ENCODE measurements at regions not wholly inside any gene's neighbourhood (a gene's known extent, or its start where the extent isn't known, plus 50 kb on each side); places are given as distances from the start of the nearest gene placed in this dataset.
"Not testable (repeated sequence)": the region's sequence is repeated elsewhere in the genome, so short reads cannot be mapped to it uniquely, and the experiment has no call there.

DNA sequence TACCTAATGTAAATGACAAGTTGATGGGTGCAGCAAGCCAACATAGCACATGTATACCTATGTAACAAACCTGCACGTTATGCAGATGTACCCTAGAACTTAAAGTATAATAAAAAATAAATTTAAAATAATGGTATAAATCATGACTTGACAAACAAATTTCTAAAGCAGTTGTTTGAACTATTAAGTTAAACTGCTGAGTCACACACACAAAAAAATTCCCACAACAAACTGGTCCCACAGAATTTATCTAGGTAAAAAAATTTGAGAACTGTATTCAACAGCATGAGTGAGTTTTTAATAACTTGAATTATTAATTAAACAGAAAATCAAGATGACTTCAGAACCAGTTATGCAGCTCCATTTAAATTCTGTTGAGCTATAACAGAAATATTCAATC is 186.0 kb upstream of the SOX6 start:
- no peak for FAIRE-seq
- no peak for DNase-seq (ENCODE audit: insufficient read length, low spot score)

DNA sequence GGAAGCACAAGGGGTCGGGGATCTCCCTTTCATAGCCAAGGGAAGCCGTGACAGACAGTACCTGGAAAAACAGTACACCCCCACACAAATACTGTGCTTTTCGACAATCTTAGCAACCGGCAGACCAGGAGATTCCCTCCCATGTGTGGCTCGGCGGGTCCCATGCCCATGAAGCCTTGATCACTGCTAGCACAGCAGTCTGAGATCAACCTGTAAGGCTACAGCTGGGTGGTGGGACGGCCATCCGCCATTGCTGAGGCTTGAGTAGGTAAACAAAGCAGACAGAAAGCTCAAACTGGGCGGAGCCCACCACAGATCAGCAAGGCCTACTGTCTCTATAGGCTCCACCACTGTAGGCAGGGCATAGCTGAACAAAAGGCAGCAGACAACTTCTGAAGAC is 180.2 kb upstream of the SOX6 start:
- FAIRE-seq = no peak
- no peak for DNase-seq (ENCODE audit: insufficient read length, low spot score)

DNA sequence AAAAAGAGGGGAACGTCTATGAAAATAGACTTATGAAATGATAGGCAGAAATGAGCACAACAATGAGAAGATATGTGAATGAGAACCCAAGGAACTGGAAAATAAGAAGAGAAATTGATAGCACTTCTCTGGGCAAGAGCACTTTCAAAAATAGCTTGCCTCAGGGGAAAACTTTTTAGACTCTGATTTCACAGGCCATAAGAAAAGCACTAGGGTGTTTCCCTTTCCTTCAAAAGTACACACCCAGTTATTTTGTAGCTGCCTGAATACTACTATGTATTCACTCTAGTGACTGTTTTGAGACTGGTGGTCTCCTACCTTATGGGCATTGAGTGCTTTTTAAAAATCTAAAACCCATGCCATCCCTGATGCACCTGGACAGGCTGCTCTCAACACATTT is 172.3 kb upstream of the SOX6 start:
- DNase-seq (ENCODE audit: insufficient read length, low spot score) (no peak), FAIRE-seq (no peak)

DNA sequence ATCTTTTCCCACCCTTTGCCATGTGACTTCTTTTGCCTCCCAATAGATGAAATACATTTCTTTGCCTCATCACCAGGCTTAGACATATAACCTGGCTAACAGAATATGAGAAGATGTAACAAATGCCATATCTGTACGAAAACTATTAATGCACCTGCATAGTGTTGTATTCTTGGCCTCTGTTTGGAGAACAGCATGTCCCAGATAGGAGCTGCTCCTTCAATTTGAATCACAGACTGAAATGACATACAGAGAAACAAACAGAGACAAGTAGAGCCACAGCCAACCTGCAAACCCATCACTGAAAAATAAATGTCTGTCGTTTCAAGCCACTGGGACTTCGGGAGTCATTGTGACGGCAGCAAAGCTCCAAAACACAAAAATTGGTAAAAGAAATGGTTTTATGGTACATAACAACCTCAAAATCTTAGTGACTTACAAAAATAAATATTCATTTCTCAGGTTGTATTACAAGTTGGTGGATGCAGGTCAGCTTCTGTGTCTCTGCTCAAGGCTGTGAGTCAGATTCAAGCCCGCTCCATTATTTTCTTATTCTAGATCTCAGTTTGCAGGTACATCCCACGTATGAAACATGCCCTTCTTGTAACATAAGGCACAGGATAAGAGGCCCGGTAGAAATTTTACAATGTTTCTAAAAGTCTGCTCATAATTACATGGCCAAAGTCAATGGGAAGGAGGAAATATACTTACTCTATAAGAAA is 171.3 kb upstream of the SOX6 start:
- FAIRE-seq = no peak
- DNase-seq (ENCODE audit: insufficient read length, low spot score) = no peak

DNA sequence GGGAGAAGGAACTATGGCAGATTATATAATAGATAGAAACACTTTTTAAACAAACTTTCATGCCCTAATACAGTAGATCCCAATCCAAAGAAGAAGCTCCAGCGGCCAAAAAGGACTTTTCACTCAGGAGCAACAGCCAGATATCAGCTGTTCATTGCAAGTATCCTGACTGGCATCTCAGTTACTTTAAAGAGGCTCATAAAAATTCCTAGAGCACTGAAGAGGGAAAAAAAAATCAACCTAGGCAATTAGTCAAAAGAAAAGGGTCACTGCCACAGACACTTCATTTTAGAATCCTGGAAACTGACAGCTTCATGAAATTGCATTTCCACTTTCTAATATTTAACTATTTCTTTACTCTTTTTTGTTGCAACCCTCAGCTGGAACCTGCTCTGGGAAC is 170.6 kb upstream of the SOX6 start:
- DNase-seq (ENCODE audit: insufficient read length, low spot score) (no peak), FAIRE-seq (no peak)

DNA sequence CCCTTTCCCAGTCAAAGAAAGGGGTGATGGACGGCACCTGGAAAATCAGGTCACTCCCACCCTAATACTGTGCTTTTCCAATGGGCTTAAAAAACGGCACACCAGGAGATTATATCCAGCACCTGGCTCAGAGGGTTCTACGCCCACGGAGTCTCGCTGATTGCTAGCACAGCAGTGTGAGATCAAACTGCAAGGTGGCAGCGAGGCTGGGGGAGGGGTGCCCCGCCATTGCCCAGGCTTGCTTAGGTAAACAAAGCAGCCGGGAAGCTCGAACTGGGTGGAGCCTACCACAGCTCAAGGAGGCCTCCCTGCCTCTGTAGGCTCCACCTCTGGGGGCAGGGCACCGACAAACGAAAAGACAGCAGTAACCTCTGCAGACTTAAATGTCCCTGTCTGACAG is 164.4 kb upstream of the SOX6 start:
- not testable (repeated sequence) for DNase-seq (ENCODE audit: insufficient read length, low spot score); FAIRE-seq

DNA sequence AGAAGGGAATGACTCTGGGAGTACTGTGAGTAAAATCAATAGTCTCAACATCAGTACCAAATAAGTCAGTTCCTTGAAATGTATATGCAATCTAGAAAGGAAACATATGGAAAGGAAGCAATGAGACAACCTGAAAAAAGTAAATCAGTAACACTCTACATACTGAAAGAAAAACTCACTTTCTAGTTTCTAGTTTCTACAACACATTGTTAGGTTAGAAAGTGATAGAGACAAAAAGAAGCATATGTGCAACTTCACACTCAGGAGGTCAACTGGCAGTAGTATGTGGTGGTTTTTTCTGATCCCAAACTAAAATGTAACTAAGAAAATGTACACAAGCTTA is 156.5 kb upstream of the SOX6 start:
- DNase-seq (ENCODE audit: insufficient read length, low spot score) (no peak), FAIRE-seq (no peak)

DNA sequence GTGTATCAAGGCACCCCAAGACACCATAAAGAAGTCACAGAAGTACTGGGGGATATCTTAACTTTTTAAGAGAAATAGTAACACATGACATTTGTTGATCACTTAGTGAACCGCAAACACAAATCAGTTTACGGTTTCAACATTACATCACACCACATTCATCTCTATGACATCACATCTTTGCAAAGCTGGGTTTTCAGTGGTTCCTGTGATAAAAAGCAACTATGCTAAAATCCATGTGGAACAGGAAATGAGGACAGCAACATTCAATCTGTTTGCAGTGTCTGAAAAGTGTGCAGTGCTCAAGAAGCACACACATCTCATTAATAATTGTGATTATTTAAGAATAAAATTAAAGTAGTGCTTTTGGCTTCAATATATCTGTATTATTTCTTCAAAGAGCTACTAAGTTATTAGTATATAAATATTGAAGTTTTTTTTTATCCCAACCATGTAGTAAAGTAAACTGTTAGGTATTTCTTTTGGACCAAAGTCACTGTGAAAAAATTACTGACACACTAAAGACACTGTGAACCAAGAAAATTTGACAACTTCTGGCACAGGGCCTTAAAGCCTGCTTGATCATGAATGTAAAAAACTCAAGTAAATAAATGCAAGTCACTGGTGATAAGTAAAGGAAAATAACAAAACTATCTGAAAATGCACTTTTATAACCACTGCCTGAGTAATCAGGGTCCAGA is 156.0 kb upstream of the SOX6 start:
- FAIRE-seq (no peak), DNase-seq (ENCODE audit: insufficient read length, low spot score) (no peak)

DNA sequence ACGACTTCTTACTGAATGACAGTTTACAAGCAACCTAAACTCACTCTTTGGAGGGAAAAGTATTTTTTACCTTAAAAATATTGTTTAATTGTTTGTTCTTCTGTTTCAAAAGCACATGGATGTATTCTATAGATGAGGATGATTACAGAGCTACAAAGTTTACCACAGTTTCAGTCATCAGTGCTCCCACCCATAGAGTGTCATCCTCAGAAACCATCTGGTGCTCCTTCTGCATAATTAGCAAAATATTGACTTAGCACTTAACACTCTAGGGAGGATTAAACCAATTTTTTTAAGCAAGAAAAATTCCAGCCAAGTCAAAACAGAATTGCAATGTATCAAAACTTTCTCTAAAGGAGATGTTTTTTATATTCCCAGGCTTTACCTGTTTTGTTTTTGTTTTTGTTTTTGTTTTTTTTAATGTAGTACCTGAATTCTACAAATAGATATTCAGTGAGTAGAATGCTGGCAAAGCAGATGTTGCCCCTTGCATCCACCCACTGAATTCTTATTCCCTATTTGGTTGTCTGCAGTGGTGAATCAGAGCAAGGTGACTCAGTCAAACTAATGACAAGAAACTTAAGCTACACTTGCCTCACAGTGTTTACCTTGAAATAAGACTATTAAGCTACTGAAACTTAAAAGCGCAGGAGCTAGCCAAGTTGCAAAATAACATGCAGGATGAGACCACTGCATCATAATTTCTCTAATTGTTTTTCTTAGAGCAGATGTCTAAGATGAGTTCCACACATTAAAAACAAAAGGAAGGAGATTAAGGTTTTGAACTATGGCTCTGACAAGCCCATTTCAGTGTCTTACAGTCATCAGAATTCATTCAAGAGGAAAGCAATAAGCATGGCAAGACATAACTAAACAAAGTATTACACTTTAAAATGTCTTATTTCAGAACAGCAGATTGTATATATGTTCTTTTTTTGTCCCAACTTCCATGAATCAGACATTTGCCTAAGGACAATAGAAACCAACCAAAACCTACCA is 155.1 kb upstream of the SOX6 start:
- no peak for DNase-seq (ENCODE audit: insufficient read length, low spot score)
- FAIRE-seq = no peak

DNA sequence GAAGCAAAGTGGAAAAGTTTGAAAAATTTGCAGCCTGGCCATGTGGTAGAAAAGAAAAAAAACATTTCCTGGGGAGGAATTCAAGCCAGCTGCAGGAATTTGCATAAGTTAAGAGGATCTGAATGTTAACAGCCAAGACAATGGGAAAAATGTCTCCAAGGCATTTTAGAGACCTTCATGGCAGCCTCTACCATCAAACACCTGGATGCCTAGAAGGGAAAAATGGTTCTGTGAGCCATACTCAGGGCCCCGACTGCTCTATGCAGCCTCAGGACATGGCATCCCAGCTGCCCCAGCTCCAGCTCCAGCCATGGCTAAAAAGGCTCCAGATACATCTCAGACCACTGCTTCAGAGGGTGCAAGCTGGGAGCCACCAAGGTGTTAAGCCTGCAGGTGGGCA is 149.1 kb upstream of the SOX6 start:
- no peak for FAIRE-seq
- no peak for DNase-seq (ENCODE audit: insufficient read length, low spot score)

DNA sequence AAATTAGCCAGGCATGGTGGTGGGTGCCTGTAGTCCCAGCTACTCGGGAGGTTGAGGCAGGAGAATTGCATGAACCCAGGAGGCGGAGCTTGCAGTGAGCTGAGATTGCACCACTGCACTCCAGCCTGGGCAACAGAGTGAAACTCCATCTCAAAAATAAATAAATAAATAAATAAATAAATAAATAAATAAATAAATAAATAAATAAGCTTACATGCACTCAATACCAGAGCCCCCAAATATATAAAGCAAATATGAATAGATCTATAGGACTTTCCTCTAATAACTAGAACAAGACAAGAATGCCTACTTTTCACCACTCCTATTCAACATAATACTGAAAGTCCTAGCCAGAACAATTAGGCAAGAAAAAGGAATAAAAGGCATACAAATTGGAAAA is 147.5 kb upstream of the SOX6 start:
- not testable (repeated sequence) for FAIRE-seq; DNase-seq (ENCODE audit: insufficient read length, low spot score)

DNA sequence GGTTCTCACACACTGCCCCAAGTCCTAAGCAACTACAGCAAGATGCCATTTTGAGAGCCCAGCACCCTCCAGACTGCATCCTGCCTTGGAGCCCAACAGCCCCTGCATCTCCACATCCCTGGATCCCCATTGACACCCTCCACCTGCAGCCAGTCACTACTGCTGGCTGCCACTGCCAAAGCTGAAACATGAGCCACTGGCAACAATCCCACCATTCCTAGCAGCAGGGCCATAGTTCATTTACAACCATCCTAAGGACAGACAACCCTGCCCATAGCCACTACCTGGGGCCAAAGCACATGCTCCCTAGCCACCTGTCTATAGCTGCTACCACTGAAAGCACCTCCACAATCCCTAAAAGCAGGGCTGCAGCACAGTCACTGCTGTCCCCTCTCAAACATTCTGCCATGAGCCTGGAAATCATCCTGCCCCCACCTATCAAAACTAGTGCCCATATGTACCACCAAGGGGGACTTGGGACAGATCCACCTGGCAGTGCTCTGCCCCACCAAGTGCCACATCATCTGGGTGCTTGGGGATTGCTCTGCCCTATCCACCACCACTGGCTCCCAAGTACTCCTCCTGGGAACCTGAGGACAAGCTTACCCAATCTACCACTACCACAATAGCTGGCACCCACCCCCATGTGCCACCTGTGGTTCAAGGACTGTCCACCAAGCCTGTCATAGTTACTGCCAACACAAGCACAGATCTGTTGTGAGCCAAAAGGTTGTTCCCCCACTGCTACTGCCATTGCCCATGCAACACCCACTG is 138.8 kb upstream of the SOX6 start:
- FAIRE-seq (no peak), DNase-seq (ENCODE audit: insufficient read length, low spot score) (no peak)

DNA sequence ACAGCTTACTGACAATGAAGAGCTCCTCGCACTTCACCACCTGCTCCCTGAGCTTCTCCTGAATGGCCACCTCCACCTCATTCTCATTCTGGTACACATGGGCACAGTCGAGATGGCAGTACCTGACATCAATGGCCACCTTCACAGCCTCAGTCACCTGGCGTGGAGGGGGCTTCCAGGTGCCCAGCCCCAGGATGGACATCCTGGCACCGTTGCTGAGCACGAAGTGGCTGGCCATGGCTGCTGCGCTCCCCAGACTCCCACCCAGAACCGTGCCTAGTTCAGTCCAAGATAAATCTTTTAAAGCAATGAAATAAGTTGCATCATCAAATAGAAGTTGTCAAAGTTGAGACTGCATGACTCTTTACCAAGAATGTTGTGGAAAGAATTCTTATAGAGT is 128.1 kb upstream of the SOX6 start:
- DNase-seq (ENCODE audit: insufficient read length, low spot score) = no peak
- no peak for FAIRE-seq

DNA sequence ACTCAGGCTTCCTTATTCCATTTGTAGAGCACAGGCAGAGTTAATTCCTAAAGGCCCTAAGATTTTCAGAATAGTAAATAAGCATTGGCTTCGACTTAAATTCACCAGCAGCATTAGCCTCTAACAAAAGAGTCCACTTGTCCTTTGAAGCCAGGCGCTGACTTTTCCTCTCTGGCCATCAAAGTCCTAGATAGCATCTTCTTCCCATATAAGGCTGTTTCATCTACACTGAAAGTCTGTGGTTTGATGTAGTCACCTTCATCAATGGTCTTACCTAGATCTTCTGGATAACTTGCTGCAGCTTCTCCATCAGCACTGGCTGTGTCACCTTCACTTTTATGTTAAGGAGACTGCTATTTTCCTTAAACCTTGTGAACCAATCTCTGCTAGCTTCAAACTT is 118.3 kb upstream of the SOX6 start:
- DNase-seq (ENCODE audit: insufficient read length, low spot score) (no peak), FAIRE-seq (no peak)

DNA sequence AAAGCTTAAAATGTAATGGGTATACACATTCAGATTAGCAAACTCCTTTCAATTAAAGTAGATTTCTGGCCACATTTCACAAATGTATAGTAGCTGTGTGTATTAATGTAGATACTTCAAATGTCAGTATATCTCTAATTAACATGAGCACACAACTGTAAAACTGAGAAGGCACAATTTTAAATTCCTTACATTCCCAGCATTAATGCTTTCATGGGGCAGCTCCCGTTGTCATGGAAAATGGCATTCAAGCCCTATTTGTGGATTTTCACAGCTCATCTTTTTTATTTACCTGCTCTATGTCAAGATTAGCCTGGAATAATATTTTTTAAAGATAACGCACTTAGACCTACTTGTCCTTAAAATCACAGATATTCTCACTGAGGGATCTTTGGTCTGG is 113.6 kb upstream of the SOX6 start:
- DNase-seq (ENCODE audit: insufficient read length, low spot score) = no peak
- no peak for FAIRE-seq

DNA sequence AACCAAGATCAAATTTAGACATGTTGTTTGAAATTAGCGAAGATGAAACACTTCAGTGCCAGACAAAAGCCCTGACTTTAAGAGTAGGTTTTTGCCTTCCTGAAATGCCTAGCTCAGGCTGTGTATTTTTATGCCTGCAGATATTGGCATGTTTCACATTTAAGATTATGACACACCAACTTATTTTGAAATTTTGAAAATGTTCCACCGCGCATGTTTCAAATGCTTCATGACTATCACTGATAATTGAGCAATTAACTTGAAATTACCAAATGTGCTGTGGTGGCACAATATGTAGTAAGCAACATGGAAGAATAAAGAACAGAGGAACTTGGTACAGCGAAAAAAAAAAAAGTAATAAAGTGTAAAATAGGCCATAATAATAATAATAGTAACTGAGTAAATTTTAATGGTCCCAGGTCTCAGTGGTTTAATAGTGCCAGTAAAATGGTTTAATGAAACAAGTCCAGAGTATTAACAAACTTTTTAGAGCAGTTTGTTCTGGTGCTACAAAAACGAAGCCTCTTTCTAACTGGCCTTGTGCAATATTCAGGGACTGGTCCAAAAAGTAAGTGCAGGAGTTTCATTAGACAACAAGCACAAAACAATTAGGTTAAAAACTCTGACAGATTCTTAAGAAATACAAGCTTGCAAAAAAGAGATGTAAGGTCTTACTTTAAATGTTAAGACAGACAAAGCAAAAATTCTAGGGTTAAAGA is 112.5 kb upstream of the SOX6 start:
- FAIRE-seq = no peak
- no peak for DNase-seq (ENCODE audit: insufficient read length, low spot score)

DNA sequence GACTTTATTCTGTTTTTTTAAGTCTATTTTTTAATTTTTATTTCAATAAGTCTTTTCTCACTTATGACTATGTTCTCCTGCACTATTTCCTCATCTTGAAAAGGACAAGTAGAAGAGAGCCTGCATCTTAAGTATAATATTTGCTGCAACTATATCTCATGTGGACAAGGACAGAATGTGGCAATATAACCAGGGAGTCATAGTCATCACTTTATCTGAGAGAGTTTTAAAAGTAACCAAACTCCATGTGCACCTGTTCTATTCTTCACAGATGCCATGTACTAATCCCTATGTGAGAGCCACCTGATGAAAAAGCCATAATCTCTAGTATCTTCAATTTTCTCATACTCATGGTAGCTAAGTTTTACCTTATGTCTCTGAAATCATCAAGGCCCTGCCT is 104.2 kb upstream of the SOX6 start:
- no peak for DNase-seq (ENCODE audit: insufficient read length, low spot score)
- FAIRE-seq = no peak

DNA sequence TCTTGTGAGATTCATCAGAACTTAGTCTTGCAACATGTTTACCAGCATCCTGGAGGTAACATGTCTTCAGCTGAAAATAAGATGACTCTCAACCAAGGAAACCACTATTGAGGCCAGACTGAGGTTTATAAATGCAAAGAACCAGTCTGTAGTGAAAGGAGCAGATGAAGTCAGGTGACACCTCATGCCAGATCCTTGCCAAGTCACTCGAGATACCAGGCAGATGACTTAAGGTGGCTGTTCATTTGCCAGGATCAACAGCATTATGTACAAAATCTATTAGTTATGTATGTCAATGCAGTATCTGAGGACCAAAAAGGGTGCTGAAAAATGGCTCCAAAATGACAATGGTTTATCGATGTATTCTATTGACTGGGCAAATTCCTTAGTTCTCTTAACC is 100.0 kb upstream of the SOX6 start:
- DNase-seq (ENCODE audit: insufficient read length, low spot score) (no peak), FAIRE-seq (no peak)

DNA sequence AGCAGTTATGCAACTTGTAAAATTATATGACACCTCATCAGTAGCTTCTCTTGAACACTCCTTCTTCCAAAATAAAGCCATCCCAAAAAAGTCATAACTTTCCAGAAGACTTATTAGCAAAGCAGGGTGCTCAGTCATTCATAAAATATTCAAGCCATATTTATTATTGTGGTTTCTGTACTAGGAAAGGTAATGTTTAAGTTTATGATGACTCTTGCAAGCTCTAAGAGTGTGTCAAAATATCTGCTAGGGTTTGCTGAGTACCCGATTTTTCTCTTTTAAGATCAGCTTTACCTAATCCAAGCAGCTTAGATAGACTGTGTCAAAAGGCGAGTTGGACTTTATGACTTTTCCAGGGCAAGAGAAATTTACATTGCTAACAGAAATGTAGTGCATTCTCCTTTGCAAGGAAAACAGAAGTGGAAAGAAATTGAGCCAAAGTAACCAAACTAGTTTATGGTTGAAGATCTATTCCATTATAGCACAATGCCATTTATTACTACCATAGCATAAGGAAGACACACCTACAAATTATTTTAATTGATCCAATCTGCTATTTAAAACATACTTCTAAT is 98.0 kb upstream of the SOX6 start:
- DNase-seq (ENCODE audit: insufficient read length, low spot score) (no peak), FAIRE-seq (no peak)

All from HTR-8/SVneo (cell line).